ENCODE measurements at regions not wholly inside any gene's neighbourhood (a gene's known extent, or its start where the extent isn't known, plus 50 kb on each side); places are given as distances from the start of the nearest gene placed in this dataset.

DNA sequence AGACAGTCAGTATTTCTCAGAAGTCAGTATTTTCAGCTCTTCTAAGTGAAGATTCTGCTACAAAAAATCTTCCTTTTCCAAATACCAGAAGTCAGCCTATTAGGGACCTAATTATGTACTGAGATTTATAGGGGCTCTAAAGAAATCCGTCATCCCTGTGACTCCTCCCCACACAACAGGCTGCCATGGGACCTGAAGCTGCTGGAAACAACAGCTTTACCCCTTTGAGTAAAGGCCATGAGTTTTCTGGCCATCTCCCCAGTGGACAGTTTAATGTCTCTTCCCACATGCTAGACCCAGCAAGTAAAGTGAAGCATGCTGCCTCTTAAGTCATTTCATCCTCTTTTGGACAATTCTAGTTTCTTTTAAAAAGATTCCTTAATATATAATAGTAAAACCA lies 255.7 kb upstream of the ACVR2A start:
- H3K4me3 ChIP-seq (ENCODE audit: low read depth, low read length), result no peak overlapping the region
- DNase-seq (ENCODE audit: low read depth), result no peak
- TF ChIP-seq CTCF (IDR thresholded peaks at IDR 0.05; ENCODE audit: low read depth, low read length, missing control alignments), result no peak

- no peak overlapping the region for H3K4me3 ChIP-seq (ENCODE audit: low read depth, low read length)
- TF ChIP-seq CTCF (IDR thresholded peaks at IDR 0.05; ENCODE audit: low read depth, low read length, missing control alignments), result no peak
- no peak for DNase-seq (ENCODE audit: low read depth)
These were observed 256.6 kb upstream of the ACVR2A start for GRCh38 chr2:147588191-147588590.

DNA sequence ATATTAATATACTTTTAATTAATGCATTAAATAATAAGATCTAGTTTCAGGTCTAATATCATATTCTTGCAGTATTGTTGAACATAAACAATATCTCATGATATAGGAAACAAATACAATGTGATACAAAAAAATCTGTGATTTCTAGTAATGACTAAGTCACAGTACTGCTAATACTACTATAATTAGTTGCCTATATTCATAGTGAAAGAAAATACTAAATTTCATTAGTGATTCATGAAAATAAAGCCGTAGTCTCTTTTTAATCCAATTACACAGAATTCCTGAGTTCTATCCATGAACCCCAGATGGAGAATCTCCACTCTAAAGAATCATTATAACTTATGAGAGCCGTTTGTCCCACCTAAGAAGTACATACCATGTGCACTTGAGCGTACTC lies 266.3 kb upstream of the ACVR2A start:
- no peak for TF ChIP-seq CTCF (IDR thresholded peaks at IDR 0.05; ENCODE audit: low read depth, low read length, missing control alignments)
- no peak for DNase-seq (ENCODE audit: low read depth)
- no peak overlapping the region for H3K4me3 ChIP-seq (ENCODE audit: low read depth, low read length)

- no peak overlapping the region for H3K4me3 ChIP-seq (ENCODE audit: low read depth, low read length)
- TF ChIP-seq CTCF (IDR thresholded peaks at IDR 0.05; ENCODE audit: low read depth, low read length, missing control alignments), result no peak
- DNase-seq (ENCODE audit: low read depth), result no peak
These were observed 266.8 kb upstream of the ACVR2A start for GRCh38 chr2:147577998-147578380.

DNA sequence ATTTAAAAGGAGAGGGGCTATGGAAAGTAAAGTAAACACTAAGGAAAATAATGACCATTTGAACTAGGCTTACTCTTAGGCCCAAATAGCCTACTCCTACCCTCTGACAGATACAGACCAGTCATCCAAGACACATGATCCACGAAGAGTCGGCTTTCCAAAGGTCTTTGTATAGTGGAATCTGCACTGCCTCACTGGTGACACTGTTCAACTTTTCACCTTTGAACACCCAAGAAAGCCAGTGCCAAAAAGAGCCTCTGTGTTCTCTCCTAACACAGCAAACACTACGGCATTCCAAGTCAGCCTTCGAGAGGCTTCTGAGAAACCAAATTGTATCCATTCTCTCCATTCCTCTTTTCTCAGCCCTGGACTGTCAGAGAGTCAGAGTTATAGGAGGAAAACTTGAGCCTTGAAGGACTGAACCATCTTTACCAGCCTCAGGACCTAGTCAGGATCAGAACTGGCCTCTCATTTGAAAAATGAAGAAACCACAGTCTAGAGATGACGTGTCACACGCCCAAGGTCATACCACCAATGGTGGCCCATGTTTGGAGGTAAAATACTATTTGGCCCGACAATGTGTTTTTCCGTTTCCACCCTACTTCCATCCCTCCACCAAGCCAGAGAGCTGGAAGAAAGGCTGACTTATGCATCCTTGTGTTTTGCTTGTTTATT lies 267.4 kb upstream of the ACVR2A start:
- no peak for TF ChIP-seq CTCF (IDR thresholded peaks at IDR 0.05; ENCODE audit: low read depth, low read length, missing control alignments)
- no peak overlapping the region for H3K4me3 ChIP-seq (ENCODE audit: low read depth, low read length)
- no peak for DNase-seq (ENCODE audit: low read depth)

DNA sequence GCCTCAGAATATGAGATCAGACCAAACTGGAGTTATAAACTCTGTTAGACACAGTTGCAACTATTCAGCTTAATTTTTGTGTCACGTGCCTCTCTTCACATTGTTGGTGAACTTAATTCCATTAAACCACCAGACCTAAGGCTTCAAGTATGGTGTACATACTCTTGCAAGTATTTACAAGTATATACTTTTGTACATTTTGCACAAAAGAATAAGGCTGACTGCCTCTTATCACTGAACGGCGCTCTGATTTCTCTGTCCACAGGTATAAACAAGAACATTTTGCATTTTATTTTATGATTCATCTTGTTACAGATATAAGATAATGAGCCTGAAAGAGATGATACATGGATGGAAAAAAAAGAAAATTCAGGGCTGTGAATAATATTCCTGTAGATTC lies 269.7 kb upstream of the ACVR2A start:
- no peak for TF ChIP-seq CTCF (IDR thresholded peaks at IDR 0.05; ENCODE audit: low read depth, low read length, missing control alignments)
- no peak overlapping the region for H3K4me3 ChIP-seq (ENCODE audit: low read depth, low read length)
- DNase-seq (ENCODE audit: low read depth), result no peak

- no peak for TF ChIP-seq CTCF (IDR thresholded peaks at IDR 0.05; ENCODE audit: low read depth, low read length, missing control alignments)
- no peak overlapping the region for H3K4me3 ChIP-seq (ENCODE audit: low read depth, low read length)
- no peak for DNase-seq (ENCODE audit: low read depth)
These were observed 272.2 kb upstream of the ACVR2A start for GRCh38 chr2:147572622-147573021.

Data from GM12864 (cell line).